GM18502 (cell line): ENCODE measurements at regions not wholly inside any gene's neighbourhood (a gene's known extent, or its start where the extent isn't known, plus 50 kb on each side); places are given as distances from the start of the nearest gene placed in this dataset.

ENCODE experiments used
- ATAC-seq: cut with Tn5 transposase; IDR thresholded peaks from one replicate; pipeline ENCODE4 v1.9.1; 2021; ENCODE audit warnings: mild to moderate bottlenecking; ENCODE audit not compliant: unreplicated experiment, poor library complexity

- no peak for ATAC-seq
Observed at GRCh38 chr7:47724335-47724982, 142.5 kb upstream of the TNS3 start.

GRCh38 chr7:47722126-47722525 lies 140.2 kb upstream of the TNS3 start:
- no peak for ATAC-seq

GRCh38 chr7:47721670-47722069 lies 139.8 kb upstream of the TNS3 start:
- ATAC-seq, result no peak

GRCh38 chr7:47720907-47721244 lies 139.0 kb upstream of the TNS3 start:
- ATAC-seq, result no peak

- ATAC-seq, result peak; percentile 79
Observed at GRCh38 chr7:47720141-47720906, 138.4 kb upstream of the TNS3 start.

GRCh38 chr7:47719675-47720074 lies 137.8 kb upstream of the TNS3 start:
- ATAC-seq, result no peak

GRCh38 chr7:47715631-47716068 lies 133.7 kb upstream of the TNS3 start:
- peak; percentile 19 for ATAC-seq

GRCh38 chr7:47714669-47715607 lies 133.0 kb upstream of the TNS3 start:
- peak; percentile 99 for ATAC-seq

- ATAC-seq, result no peak
Observed at GRCh38 chr7:47713595-47713994, 131.7 kb upstream of the TNS3 start.

GRCh38 chr7:47712416-47712815 lies 130.5 kb upstream of the TNS3 start:
- ATAC-seq, result no peak

- ATAC-seq, result no peak
Observed at GRCh38 chr7:47711776-47712175, 129.9 kb upstream of the TNS3 start.

GRCh38 chr7:47710201-47710935 lies 128.5 kb upstream of the TNS3 start:
- ATAC-seq, result no peak

- ATAC-seq, result no peak
Observed at GRCh38 chr7:47709451-47709850, 127.5 kb upstream of the TNS3 start.

- ATAC-seq, result no peak
Observed at GRCh38 chr7:47709051-47709450, 127.1 kb upstream of the TNS3 start.

GRCh38 chr7:47707583-47707982 lies 125.7 kb upstream of the TNS3 start:
- ATAC-seq, result no peak

GRCh38 chr7:47704936-47705335 lies 123.0 kb upstream of the TNS3 start:
- ATAC-seq, result no peak

- ATAC-seq, result no peak
Observed at GRCh38 chr7:47702080-47702479, 120.2 kb upstream of the TNS3 start.

- no peak for ATAC-seq
Observed at GRCh38 chr7:47698386-47698785, 116.5 kb upstream of the TNS3 start.

GRCh38 chr7:47697543-47697942 lies 115.6 kb upstream of the TNS3 start:
- ATAC-seq, result no peak

GRCh38 chr7:47696152-47696710 lies 114.3 kb upstream of the TNS3 start:
- no peak for ATAC-seq
